GM18909 (cell line): ENCODE measurements at regions not wholly inside any gene's neighbourhood (a gene's known extent, or its start where the extent isn't known, plus 50 kb on each side); places are given as distances from the start of the nearest gene placed in this dataset.
"Not testable (repeated sequence)": the region's sequence is repeated elsewhere in the genome, so short reads cannot be mapped to it uniquely, and the experiment has no call there.

Experiments
- ATAC-seq: cut with Tn5 transposase; IDR thresholded peaks from one replicate; pipeline ENCODE4 v1.9.1; 2021; ENCODE audit warnings: mild to moderate bottlenecking; ENCODE audit not compliant: unreplicated experiment, poor library complexity

- no peak for ATAC-seq
These were observed 160.1 kb downstream of the TBX15 start for GRCh38 chr1:118828038-118828437.

- ATAC-seq, result no peak
These were observed 160.5 kb downstream of the TBX15 start for GRCh38 chr1:118827636-118828035.

GRCh38 chr1:118827207-118827606 lies 160.9 kb downstream of the TBX15 start:
- ATAC-seq, result no peak

GRCh38 chr1:118826669-118827068 lies 161.5 kb downstream of the TBX15 start:
- ATAC-seq, result no peak

- ATAC-seq, result no peak
These were observed 162.5 kb downstream of the TBX15 start for GRCh38 chr1:118825619-118826018.

GRCh38 chr1:118821801-118822200 lies 166.3 kb downstream of the TBX15 start:
- no peak for ATAC-seq

DNA sequence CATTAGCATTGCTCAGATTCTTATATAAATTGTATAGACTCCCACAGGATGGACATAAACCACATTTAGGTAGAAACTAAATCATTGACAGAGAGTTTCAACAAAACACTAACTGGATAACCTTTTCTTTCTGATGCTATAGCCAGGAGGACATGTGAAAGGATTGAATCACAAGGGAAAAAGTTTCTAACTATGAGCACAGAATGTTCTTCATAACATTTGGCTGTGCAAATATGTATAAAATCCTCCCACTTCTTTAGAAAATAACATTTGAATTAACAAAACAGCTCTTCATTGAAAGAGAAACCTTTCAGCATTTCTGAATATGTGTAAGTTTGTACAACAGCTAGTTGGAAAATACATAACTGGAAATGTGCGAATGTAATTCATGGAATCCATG lies 167.3 kb downstream of the TBX15 start:
- no peak for ATAC-seq

- no peak for ATAC-seq
These were observed 172.2 kb downstream of the TBX15 start for GRCh38 chr1:118815909-118816308.

- no peak for ATAC-seq
These were observed 175.6 kb downstream of the TBX15 start for GRCh38 chr1:118812555-118812954.

GRCh38 chr1:118811156-118811555 lies 177.0 kb downstream of the TBX15 start:
- ATAC-seq, result no peak

DNA sequence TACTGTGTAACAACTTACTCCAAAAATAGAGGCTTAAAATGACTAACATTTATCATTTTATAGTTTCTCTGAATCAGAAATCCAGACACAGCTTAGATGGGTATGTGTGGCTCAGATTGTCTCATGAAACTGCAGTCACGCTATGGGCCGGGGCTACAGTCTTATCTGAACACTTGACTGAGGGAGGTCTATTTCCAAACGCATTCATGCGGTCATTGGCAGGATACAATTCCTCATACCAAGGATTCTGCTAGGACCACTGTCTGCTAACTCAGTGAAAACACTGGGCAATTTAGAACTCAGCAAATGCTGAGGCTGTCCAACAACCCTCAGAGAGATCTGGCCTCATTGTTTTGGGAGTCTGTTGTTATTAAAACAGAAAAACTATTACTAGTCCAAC lies 178.6 kb downstream of the TBX15 start:
- no peak for ATAC-seq

DNA sequence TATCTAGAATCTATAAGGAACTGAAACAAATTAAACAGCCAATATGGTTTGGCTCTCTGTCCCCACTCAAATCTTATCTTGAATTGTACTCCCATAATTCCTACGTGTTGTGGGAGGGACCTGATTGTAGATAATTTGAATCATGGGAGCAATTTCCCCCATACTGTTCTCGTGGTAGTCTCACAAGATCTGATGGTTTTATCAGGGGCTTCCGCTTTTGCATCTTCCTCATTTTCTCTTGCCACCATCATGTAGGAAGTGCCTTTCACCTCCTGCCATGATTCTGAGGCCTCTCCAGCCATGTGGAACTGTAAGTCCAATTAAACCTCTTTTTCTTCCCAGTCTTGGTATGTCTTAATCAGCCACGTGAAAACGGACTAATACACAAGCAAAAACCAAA lies 185.0 kb downstream of the TBX15 start:
- not testable (repeated sequence) for ATAC-seq

DNA sequence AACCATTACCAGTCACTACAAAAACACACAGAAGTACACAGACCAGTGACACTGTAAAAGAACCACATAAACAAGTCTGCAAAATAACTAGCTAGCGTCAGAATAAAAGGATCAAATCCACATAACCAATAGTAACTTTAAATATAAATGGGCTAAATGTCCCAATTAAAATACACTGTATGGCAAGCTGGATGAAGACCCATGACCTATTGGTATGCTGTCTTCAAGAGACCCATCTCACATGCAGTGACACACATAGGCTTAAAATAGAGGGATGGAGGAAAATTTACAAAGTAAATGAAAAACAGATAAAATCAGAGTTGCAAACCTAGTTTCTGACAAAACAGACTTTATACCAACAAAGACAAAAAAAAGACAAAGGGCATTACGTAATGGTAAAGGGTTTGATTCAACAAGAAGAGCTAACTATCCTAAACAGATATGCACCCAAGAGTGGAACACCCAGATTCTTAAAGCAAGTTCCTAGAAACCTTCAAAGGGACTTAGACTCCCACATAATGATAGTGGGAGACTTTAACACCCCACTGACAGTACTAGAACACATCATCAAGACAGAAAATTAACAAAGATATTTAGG lies 196.9 kb downstream of the TBX15 start:
- ATAC-seq, result no peak

DNA sequence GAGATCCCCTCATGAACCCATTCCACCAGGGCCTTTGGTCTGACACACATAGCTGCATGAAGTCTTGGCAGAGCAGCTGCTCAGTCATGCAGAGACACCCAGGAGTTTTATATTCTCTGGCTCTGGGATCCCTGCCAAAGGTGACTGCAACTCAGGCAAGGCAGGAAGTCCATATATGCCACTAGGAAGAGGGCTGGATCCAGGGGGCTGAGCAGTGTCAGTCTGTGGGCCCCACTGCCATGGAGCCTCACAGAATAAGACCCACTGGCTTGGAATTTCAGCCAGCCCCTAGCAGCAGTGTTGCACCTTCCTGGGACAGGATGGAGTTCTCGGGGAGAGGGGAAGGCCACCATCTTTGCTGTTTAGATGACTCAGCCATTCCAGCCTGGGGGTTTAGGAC lies 199.7 kb downstream of the TBX15 start:
- no peak for ATAC-seq

DNA sequence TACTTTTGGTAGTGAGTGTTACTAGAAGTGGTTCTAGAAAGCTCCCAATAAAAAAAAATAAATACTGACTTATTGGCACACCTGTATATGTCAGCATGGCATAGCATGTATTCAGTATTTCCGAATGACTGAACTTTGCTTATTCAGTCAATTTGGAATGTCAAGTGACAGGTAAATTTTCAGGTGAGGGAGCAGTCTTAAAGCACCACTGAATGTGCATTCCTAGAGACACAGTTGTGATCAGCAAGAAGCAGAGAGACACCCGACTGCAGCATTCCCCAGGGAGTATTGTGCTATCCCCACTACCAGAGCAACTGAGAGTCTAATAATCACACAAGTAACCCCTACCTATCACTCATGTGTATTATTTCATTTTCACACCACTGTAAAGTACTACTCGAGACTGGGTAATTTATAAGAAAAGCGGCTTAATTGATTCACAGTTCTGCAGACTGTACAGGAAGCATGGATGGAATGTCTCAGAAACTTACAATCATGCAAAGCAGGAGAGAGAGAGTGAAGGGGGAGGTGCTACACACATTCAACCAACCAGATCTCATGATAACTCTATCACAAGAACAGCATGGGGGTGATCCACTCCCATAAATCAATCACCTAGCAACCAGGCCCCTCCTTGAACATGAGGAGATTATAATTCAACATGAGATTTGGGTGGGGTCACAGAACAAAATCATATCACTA lies 201.5 kb downstream of the TBX15 start:
- ATAC-seq, result no peak

GRCh38 chr1:118785246-118785645 lies 202.9 kb downstream of the TBX15 start:
- no peak for ATAC-seq

- ATAC-seq, result no peak
These were observed 204.9 kb downstream of the TBX15 start for GRCh38 chr1:118783095-118783758.

DNA sequence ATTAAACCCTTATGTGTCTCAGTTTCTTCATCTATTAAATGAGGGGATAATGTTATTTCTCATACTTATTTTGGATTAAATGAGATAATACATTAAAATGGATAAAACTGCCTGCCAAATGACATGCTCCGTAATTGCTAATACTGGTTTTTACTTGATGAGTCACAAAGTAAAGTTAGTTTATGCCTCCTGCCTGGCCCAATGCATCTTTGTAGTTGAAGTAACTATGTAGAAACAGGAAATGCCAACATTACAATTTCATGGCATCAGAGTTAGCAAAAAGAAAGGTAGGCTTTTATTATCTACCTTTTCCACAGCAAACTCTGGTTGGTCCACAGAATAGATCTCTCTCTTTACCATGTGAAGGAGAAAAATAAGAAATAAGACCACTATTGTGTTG lies 214.5 kb downstream of the TBX15 start:
- ATAC-seq, result no peak

- no peak for ATAC-seq
These were observed 220.2 kb downstream of the TBX15 start for GRCh38 chr1:118767971-118768370.

DNA sequence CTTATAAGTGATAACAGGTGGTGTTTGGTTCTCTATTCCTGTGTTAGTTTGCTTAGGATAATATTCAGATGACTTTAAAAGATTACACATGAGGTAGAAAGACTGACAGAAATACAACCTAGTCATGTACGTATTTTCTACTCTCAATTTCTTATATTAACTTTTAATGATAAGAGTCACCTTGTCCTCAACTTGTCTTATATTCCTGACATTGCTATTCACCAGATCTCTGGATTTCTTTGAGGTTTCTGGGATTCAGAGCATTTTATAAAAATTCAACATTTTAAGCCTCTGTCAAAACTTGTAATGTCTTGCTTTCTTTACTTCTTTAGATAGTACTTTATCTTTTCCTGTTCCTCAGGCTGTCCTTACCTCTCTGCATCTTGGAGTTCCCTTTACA lies 234.2 kb downstream of the TBX15 start:
- ATAC-seq, result no peak

DNA sequence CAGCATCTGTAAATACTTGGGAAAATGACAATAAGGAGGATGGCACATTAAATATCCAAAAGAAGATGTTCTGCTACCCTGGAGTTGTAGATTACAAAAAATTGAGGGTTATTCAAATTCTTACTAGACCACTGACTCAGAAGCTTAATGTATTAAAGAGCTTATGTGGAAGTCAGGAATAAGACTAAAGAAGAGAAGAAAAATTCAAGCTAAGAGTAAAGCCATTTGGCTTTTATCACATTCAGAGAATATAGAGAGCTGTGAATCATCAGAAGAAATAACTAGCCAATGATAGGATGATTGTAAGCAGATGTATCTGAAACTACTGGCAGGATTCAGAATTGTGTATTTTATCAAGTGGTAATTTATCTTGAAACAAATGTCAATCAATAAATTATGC lies 237.0 kb downstream of the TBX15 start:
- no peak for ATAC-seq

DNA sequence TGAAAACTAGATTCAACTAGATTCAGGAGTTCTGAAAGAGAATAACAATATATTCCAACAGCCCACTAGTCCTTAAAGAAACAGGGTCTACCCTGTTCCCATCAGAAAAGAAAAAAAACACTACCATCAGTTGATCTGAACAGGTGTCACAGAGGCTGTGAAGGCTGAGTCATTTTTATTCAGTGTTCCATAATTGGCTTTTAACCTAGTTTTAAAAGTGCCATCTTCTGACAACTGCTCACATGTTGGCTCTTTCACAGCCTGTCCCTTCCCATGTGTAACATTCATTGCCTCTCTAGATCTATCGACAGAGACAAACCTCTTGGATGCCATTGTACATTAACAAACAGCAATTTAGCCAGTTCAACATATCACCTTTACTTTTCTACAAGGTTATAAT lies 243.7 kb downstream of the TBX15 start:
- no peak for ATAC-seq
